Esophagus squamous epithelium (tissue), 5 donors: ENCODE measurements at regions not wholly inside any gene's neighbourhood (a gene's known extent, or its start where the extent isn't known, plus 50 kb on each side); places are given as distances from the start of the nearest gene placed in this dataset.

Experiments
- DNase-seq: peaks from one replicate; lab custom pipeline; 2025; lab: John Stamatoyannopoulos, UW
- H3K27ac ChIP-seq, 4 donors: fragments of 200-600 bp; sonication (generic); one replicate each; pipeline ENCODE4 v1.5.1; 2016 to 2019; ENCODE audit warnings: mild to moderate bottlenecking in 1 of 4
- H3K27me3 ChIP-seq, 4 donors: fragments of 200-600 bp; sonication (generic); 1 replicate in 3 of 4; 2 replicates in 1 of 4; pipeline versions ENCODE4 v1.5.1 to v1.6.0; 2017 to 2021; ENCODE audit warnings: antibody characterized with exemption in 1 of 4
- H3K36me3 ChIP-seq, 3 donors: fragments of 200-600 bp; sonication (generic); one replicate each; pipeline ENCODE4 v1.5.1; 2016 to 2019
- H3K4me1 ChIP-seq, 3 donors: fragments of 200-600 bp; sonication (generic); one replicate each; pipeline ENCODE4 v1.5.1; 2017 to 2019
- H3K4me3 ChIP-seq, 4 donors: fragments of 200-600 bp; sonication (generic); 1 replicate in 3 of 4; 2 replicates in 1 of 4; pipeline ENCODE4 v1.5.1; 2016 to 2019; ENCODE audit warnings: mild to moderate bottlenecking in 2 of 4, moderate library complexity in 1 of 4
- H3K9me3 ChIP-seq, 3 donors: fragments of 200-600 bp; sonication (generic); one replicate each; pipeline ENCODE4 v1.5.1; 2016 to 2019
- POLR2A ChIP-seq, 4 donors: fragments of 450-650 bp; IDR thresholded peaks; one replicate each; pipeline ENCODE4 v1.6.1; 2017; ENCODE audit warnings: antibody characterized with exemption in 4 of 4, mild to moderate bottlenecking in 4 of 4, moderate library complexity in 3 of 4
- WGBS, 2 donors: methylation state at CpG; one replicate each; pipeline ENCODE4 v1.1.5; 2018; 5-methylcytosine and 5-hydroxymethylcytosine counted together
- intact Hi-C: fragments of 100-400 bp; cut with DNase I; formaldehyde crosslinking; loops from one replicate; pipeline ENCODE4 v1.15.0; 2022
- TF ChIP-seq, protein P1 (sequence below), 6 experiments: fragments of 450-650 bp in 4 of 6; fragments of 200-600 bp in 2 of 6; sonication (generic) in 2 of 6; IDR thresholded peaks; one replicate each; pipeline ENCODE4 v1.5.1; 2016 to 2019; ENCODE audit warnings: antibody characterized with exemption in 6 of 6, mild to moderate bottlenecking in 4 of 6, moderate library complexity in 4 of 6
- donor health status: DM: yes; HTN: yes; CAD: no.

DNA sequence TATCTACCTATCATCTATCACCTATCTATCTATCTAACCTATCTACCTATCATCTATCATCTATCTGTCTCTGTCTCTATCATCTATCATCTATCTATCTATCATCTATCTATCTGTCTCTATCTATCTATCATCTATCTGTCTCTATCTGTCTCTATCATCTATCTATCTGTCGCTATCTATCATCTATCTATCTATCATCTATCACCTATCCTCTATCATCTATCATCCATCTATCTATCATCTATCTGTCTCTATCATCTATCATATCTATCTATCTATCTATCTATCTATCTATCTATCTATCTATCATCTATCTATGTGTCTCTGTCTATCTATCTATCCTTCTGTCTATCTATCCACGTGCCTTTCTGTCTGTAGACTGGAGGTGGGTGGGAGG, 59.5 kb upstream of the FAM20C start:
- no peak for DNase-seq
- TF ChIP-seq, protein P1, sequence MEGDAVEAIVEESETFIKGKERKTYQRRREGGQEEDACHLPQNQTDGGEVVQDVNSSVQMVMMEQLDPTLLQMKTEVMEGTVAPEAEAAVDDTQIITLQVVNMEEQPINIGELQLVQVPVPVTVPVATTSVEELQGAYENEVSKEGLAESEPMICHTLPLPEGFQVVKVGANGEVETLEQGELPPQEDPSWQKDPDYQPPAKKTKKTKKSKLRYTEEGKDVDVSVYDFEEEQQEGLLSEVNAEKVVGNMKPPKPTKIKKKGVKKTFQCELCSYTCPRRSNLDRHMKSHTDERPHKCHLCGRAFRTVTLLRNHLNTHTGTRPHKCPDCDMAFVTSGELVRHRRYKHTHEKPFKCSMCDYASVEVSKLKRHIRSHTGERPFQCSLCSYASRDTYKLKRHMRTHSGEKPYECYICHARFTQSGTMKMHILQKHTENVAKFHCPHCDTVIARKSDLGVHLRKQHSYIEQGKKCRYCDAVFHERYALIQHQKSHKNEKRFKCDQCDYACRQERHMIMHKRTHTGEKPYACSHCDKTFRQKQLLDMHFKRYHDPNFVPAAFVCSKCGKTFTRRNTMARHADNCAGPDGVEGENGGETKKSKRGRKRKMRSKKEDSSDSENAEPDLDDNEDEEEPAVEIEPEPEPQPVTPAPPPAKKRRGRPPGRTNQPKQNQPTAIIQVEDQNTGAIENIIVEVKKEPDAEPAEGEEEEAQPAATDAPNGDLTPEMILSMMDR (IDR thresholded peaks at IDR 0.05), result no peak
- TF ChIP-seq POLR2A (IDR thresholded peaks at IDR 0.05), result no peak
- H3K9me3 ChIP-seq, result no peaks in the 10 kb centered on the region
- H3K4me3 ChIP-seq, result no peak overlapping the region
- intact Hi-C loops, result no loop called here
- no peak overlapping the region for H3K27ac ChIP-seq
- 69 to 96% methylated on average over 1 to 2 of the region's 2 CpGs for WGBS, 2 donors
- no peaks in the 10 kb centered on the region for H3K36me3 ChIP-seq
- H3K27me3 ChIP-seq, result peaks cover 0 to 36% (median 0%) of the 10 kb centered on the region in 4 donors
- H3K4me1 ChIP-seq, result peaks cover 0 to 33% (median 11%) of the 10 kb centered on the region in 3 donors

DNA sequence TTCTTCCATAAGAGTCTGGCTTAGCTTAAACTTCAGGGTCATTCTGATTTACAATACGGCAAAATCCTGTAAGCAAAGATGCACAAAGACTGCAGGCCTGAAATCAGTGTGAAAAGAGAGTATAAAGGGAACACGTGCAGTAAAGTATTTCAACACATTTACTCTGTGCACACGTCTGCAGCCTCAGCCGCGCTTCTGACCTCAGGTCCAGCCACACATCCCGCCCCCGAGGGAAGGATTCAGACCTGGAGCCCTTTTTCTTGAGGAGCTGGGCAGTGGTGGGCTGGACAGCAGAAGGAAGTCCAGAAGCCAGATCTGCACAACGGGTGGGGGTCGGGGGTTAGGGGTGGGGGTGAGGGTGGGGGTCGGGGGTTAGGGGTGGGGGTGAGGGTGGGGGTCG, 58.9 kb upstream of the FAM20C start:
- WGBS, 2 donors, result 49 to 79% methylated on average over 3 to 5 of the region's 11 CpGs
- intact Hi-C loops, result no loop called here
- H3K27ac ChIP-seq, result no peak overlapping the region
- TF ChIP-seq, protein P1 (IDR thresholded peaks at IDR 0.05), result no peak
- no peak for TF ChIP-seq POLR2A (IDR thresholded peaks at IDR 0.05)
- H3K27me3 ChIP-seq, result peaks cover 0 to 33% (median 0%) of the 10 kb centered on the region in 4 donors
- H3K4me3 ChIP-seq, result no peak overlapping the region
- no peak for DNase-seq
- H3K9me3 ChIP-seq, result no peaks in the 10 kb centered on the region
- H3K4me1 ChIP-seq, result peaks cover 0 to 33% (median 11%) of the 10 kb centered on the region in 3 donors
- no peaks in the 10 kb centered on the region for H3K36me3 ChIP-seq

DNA sequence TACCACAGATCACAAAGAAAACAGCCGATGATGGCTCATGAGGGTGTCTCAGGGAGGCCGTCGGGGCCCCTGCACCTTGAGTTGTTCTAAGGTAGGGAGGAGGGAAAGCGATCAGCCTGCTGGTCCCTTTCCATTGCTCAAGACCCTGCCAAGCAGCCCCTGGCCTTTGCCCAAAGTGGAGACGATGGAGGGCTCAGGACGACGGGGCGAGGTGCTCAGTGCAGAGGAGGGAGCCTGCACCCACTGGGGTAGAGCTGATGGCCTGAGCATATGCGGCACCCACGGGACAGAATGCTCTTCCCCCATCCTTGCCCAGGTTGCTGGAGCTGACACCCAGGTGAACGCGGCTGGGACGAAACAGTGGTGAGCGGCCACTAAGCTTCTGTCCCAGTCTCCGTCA, 58.3 kb upstream of the FAM20C start:
- WGBS, 2 donors, result 80 to 83% methylated on average over 9 to 12 of the region's 15 CpGs
- DNase-seq, result no peak

DNA sequence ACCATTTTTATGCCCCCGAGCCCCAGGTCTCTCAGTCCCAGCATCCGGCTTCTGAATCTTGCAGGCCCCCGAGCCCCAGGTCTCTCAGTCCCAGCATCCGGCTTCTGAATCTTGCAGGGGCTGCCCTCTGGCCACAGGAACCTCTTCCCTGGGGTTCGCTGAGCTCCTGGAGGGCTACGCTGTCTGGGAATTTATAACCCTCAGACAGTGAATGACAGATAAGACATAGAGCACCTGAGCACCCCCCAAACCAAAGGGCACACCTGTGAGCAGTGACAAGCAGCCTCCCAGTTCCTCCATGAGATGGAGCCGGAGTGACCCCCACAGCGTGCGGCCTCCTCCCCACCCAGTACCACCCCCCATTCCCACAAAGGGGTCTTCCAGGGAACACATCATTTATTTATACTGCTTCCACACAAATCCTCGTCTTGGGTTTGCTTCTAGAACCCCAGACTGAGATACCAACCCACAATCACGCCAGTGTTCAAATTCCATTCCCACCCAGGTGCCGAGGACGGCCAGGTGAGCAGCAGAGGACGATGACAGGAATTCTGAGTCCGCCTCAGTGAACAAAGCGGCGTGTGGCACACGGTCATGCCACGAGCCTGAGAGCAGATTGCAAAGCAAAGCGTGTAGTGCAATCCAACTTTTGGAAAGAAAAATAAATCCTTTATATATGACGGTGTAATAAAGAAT, 57.7 kb upstream of the FAM20C start:
- intact Hi-C loops, result no loop called here
- H3K9me3 ChIP-seq, result no peaks in the 10 kb centered on the region
- no peak for DNase-seq
- H3K27ac ChIP-seq, result no peak overlapping the region
- H3K27me3 ChIP-seq, result peaks cover 0 to 34% (median 0%) of the 10 kb centered on the region in 4 donors
- H3K36me3 ChIP-seq, result no peaks in the 10 kb centered on the region
- H3K4me3 ChIP-seq, result no peak overlapping the region
- no peak for TF ChIP-seq POLR2A (IDR thresholded peaks at IDR 0.05)
- TF ChIP-seq, protein P1 (IDR thresholded peaks at IDR 0.05), result no peak
- WGBS, 2 donors, result 74 to 75% methylated on average over 12 to 14 of the region's 21 CpGs
- H3K4me1 ChIP-seq, result peaks cover 0 to 25% (median 11%) of the 10 kb centered on the region in 3 donors

More for the DNA sequence above, 58.3 kb upstream of the FAM20C start:
- H3K27me3 ChIP-seq, result peaks cover 0 to 32% (median 0%) of the 10 kb centered on the region in 4 donors
- no peak overlapping the region for H3K27ac ChIP-seq
- TF ChIP-seq, protein P1 (IDR thresholded peaks at IDR 0.05), result no peak
- TF ChIP-seq POLR2A (IDR thresholded peaks at IDR 0.05), result no peak
- peaks cover 0 to 31% (median 11%) of the 10 kb centered on the region in 3 donors for H3K4me1 ChIP-seq
- no peaks in the 10 kb centered on the region for H3K36me3 ChIP-seq
- no peak overlapping the region for H3K4me3 ChIP-seq
- H3K9me3 ChIP-seq, result no peaks in the 10 kb centered on the region
- intact Hi-C loops, result no loop called here

- 84% methylated on average over 6 of the region's 7 CpGs for WGBS, 2 donors
- TF ChIP-seq, protein P1 (IDR thresholded peaks at IDR 0.05), result no peak
- no peak for DNase-seq
- H3K27me3 ChIP-seq, result peaks cover 0 to 38% (median 0%) of the 10 kb centered on the region in 4 donors
- H3K4me1 ChIP-seq, result peaks cover 0 to 19% (median 8%) of the 10 kb centered on the region in 3 donors
- intact Hi-C loops, result no loop called here
- no peaks in the 10 kb centered on the region for H3K9me3 ChIP-seq
- no peaks in the 10 kb centered on the region for H3K36me3 ChIP-seq
- no peak overlapping the region for H3K27ac ChIP-seq
- H3K4me3 ChIP-seq, result no peak overlapping the region
Measured at GRCh38 chr7:135257-135653, 57.1 kb upstream of the FAM20C start.
